T-cell (primary cell): ENCODE measurements at regions not wholly inside any gene's neighbourhood (a gene's known extent, or its start where the extent isn't known, plus 50 kb on each side); places are given as distances from the start of the nearest gene placed in this dataset.

ENCODE experiments used
- ATAC-seq, 4 experiments: fragments of 200-7000 bp in 3 of 4; fragments of 150-1000 bp in 1 of 4; cut with Tn5 transposase; replicated peaks in 1 of 4; 1 replicate in 3 of 4; 2 replicates in 1 of 4; pipeline ENCODE4 v1.10.0; 2021; ENCODE audit warnings: moderate library complexity in 3 of 4, mild to moderate bottlenecking in 2 of 4, moderate number of reproducible peaks in 1 of 4
- CTCF ChIA-PET, 2 donors: fragments of 300-600 bp; sonication (Branson Sonifier 250); formaldehyde crosslinking; loops; one replicate each; lab custom pipeline; 2022; ENCODE audit warnings: antibody characterized with exemption in 2 of 2; lab: Charles Lee
- POLR2A ChIA-PET, 2 donors: fragments of 300-600 bp; sonication (Branson Sonifier 250); formaldehyde crosslinking; loops; one replicate each; lab custom pipeline; 2022; ENCODE audit warnings: antibody characterized with exemption in 2 of 2; lab: Charles Lee
- DNase-seq, 35 experiments: peaks; one replicate each; pipeline versions ENCODE4 v3.0.0 to v3.0.0-alpha.2; 2013 to 2023
- H3K27ac ChIP-seq: one replicate; pipeline ENCODE4 v1.5.1; 2013; ENCODE audit warnings: low read length
- H3K27me3 ChIP-seq, 2 experiments: replicated peaks in 1 of 2; 1 replicate in 1 of 2; 2 replicates in 1 of 2; pipeline versions ENCODE4 v1.6.1 to v1.7.0; 2013; ENCODE audit warnings: low read length in 1 of 2, mixed read lengths in 1 of 2; ENCODE audit not compliant: control insufficient read depth in 2 of 2, insufficient read depth in 2 of 2; ENCODE audit errors: extremely low read depth in 1 of 2
- H3K36me3 ChIP-seq, 2 donors: 1 replicate in 1 of 2; 2 replicates in 1 of 2; pipeline versions ENCODE4 v1.6.1 to v1.7.0; 2013; ENCODE audit warnings: low read length in 1 of 2; ENCODE audit not compliant: control insufficient read depth in 2 of 2, insufficient read depth in 1 of 2; ENCODE audit errors: extremely low read depth in 1 of 2
- H3K4me1 ChIP-seq, 2 experiments: 1 replicate in 1 of 2; 2 replicates in 1 of 2; pipeline versions ENCODE4 v1.6.1 to v1.7.0; 2013; ENCODE audit warnings: low read length in 2 of 2, mixed read lengths in 1 of 2; ENCODE audit not compliant: insufficient read depth in 2 of 2, control insufficient read depth in 1 of 2; ENCODE audit errors: extremely low read depth in 1 of 2
- H3K4me3 ChIP-seq, 2 donors: 1 replicate in 1 of 2; 2 replicates in 1 of 2; pipeline versions ENCODE4 v1.5.1 to v1.7.0; 2013; ENCODE audit warnings: mild to moderate bottlenecking in 2 of 2, low read length in 1 of 2, moderate library complexity in 1 of 2; ENCODE audit not compliant: control insufficient read depth in 1 of 2; ENCODE audit errors: extremely low read depth in 1 of 2
- H3K9me3 ChIP-seq: 2 replicates; pipeline ENCODE4 v1.7.0; 2013
- H3K27ac Mint-ChIP-seq, 2 donors: one replicate each; pipeline ENCODE4 v1.8.0; 2020 to 2021; ENCODE audit warnings: mild to moderate bottlenecking in 2 of 2, mixed read lengths in 2 of 2
- H3K27me3 Mint-ChIP-seq, 2 donors: one replicate each; pipeline ENCODE4 v1.8.0; 2021 to 2022; ENCODE audit warnings: mixed read lengths in 2 of 2
- H3K36me3 Mint-ChIP-seq: one replicate; pipeline ENCODE4 v1.8.0; 2021; ENCODE audit warnings: mixed read lengths
- H3K4me1 Mint-ChIP-seq, 3 donors: one replicate each; pipeline ENCODE4 v1.8.0; 2020 to 2022; ENCODE audit warnings: mixed read lengths in 3 of 3, mild to moderate bottlenecking in 1 of 3
- H3K4me3 Mint-ChIP-seq, 3 donors: one replicate each; pipeline ENCODE4 v1.8.0; 2020 to 2022; ENCODE audit warnings: mild to moderate bottlenecking in 3 of 3, mixed read lengths in 3 of 3, moderate library complexity in 3 of 3
- H3K9me3 Mint-ChIP-seq, 3 donors: one replicate each; pipeline ENCODE4 v1.8.0; 2020 to 2022; ENCODE audit warnings: mixed read lengths in 3 of 3
- WGBS: methylation state at CpG from one replicate; pipeline ENCODE4 v1.1.5; 2013; ENCODE audit warnings: missing lambda C conversion rate; ENCODE audit not compliant: insufficient coverage; 5-methylcytosine and 5-hydroxymethylcytosine counted together

DNA sequence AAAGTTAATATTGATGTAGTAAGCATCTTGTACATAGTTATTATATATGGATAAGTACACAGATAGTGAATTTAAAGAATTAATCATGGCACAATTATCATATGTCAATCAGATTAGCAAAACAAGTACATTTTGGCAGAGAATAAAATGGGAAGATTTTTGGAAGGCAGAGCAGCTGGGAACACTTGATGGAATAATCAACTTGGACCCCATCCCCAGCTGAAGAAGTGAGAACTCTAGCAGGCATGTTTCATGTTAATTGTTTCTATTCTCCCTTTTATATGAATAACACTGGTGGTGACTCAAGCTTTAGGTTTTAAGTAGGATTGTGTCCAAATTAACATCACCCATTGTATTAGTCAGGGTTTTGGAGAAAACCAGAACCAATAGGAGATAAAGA lies 198.7 kb downstream of the KCNJ2 start:
- Histone ChIP-seq H3K36me3 (no peaks in the 10 kb centered on the region), H3K4me3 (no peak overlapping the region), H3K27me3 (no peaks in the 10 kb centered on the region), H3K9me3 (no peaks in the 10 kb centered on the region), H3K4me1 (no peaks in the 10 kb centered on the region), H3K27ac (no peak overlapping the region)
- H3K27ac Mint-ChIP-seq, result no peak overlapping the region
- no peaks in the 10 kb centered on the region for H3K36me3 Mint-ChIP-seq
- no peak for ATAC-seq
- H3K4me3 Mint-ChIP-seq, result no peak overlapping the region
- no peak for DNase-seq
- CTCF ChIA-PET, result interaction anchor here in 1 of 2 donors (1.0 kb wide), 1 partner anchor 13 kb away, joined by 3 read pairs; no protein-coding TSS in a partner anchor
- H3K4me1 Mint-ChIP-seq, result no peaks in the 10 kb centered on the region
- POLR2A ChIA-PET, result no interaction called here
- peaks cover 0 to 3% of the 10 kb centered on the region in 2 donors for H3K27me3 Mint-ChIP-seq
- peaks cover 0 to 4% (median 0%) of the 10 kb centered on the region in 3 donors for H3K9me3 Mint-ChIP-seq

DNA sequence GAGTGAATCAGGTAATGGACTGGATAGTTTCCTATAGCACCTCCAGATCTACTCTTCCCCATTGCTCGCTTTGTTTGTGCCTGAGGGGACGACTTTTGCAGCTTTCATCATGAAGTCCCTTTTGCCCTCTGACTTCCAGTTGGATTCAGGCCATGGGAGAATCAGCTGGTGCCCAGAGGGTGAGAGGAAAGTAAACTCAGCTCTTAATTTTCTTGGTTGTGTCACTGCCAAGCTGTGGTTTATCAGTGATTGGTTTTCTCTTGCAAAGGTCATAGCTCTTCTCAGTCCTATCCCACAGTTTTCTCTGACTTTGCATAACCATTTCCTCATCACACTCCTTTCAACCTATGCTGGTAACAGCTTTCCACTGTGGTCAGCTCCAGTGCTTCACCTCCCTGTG lies 200.1 kb downstream of the KCNJ2 start:
- H3K4me3 ChIP-seq, result no peak overlapping the region
- WGBS, result no CpG with 5 or more reads among the region's 2 CpGs
- H3K4me1 ChIP-seq, result no peaks in the 10 kb centered on the region
- DNase-seq (no peak), ATAC-seq (no peak)
- POLR2A ChIA-PET, result interaction anchor here in 1 of 2 donors (0.6 kb wide), 1 partner anchor 526 kb away, joined by 8 read pairs; no protein-coding TSS in a partner anchor
- CTCF ChIA-PET, result interaction anchor here in 1 of 2 donors (0.6 kb wide), 1 partner anchor 844 kb away, joined by 3 read pairs; no protein-coding TSS in a partner anchor
- no peaks in the 10 kb centered on the region for H3K27me3 ChIP-seq
- H3K4me3 Mint-ChIP-seq, result no peak overlapping the region
- no peaks in the 10 kb centered on the region for H3K36me3 ChIP-seq
- H3K27ac ChIP-seq, result no peak overlapping the region
- no peak overlapping the region for H3K27ac Mint-ChIP-seq
- H3K27me3 Mint-ChIP-seq, result peaks cover 0 to 3% of the 10 kb centered on the region in 2 donors
- no peaks in the 10 kb centered on the region for H3K9me3 ChIP-seq
- peaks cover 0 to 12% (median 4%) of the 10 kb centered on the region in 3 donors for H3K9me3 Mint-ChIP-seq
- H3K4me1 Mint-ChIP-seq, result no peaks in the 10 kb centered on the region
- H3K36me3 Mint-ChIP-seq, result no peaks in the 10 kb centered on the region

DNA sequence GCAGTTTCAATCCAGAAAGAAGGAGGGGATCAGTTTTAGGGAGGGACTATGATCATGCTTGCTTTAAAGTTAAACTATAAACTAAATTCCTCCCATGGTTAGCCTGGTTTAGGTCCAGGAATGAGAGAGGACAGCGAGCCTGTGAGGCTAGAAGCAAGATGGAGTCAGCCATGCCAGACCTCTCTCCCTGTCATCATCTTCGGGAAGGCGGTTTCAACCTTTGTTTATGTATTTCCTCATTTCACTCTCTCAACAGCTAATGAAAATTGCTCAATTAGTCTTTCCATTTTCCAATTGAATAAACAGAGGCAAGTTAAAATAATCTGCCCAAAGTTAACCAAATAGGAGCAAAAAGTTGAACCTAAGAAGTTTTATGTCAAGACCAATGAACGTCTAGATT lies 201.5 kb downstream of the KCNJ2 start:
- H3K27ac Mint-ChIP-seq, result no peak overlapping the region
- DNase-seq (no peak), ATAC-seq (no peak)
- no peaks in the 10 kb centered on the region for H3K4me1 Mint-ChIP-seq
- H3K4me3 Mint-ChIP-seq, result no peak overlapping the region
- H3K36me3 Mint-ChIP-seq, result no peaks in the 10 kb centered on the region
- no peaks in the 10 kb centered on the region for H3K9me3 ChIP-seq
- ChIA-PET POLR2A (no interaction called here), CTCF (no interaction called here)
- H3K4me3 ChIP-seq, result no peak overlapping the region
- peaks cover 0 to 3% of the 10 kb centered on the region in 2 donors for H3K27me3 Mint-ChIP-seq
- 80% methylated on average over 1 of the region's 4 CpGs for WGBS
- no peaks in the 10 kb centered on the region for H3K4me1 ChIP-seq
- H3K9me3 Mint-ChIP-seq, result peaks cover 0 to 12% (median 4%) of the 10 kb centered on the region in 3 donors
- no peaks in the 10 kb centered on the region for H3K36me3 ChIP-seq
- no peaks in the 10 kb centered on the region for H3K27me3 ChIP-seq
- H3K27ac ChIP-seq, result no peak overlapping the region

DNA sequence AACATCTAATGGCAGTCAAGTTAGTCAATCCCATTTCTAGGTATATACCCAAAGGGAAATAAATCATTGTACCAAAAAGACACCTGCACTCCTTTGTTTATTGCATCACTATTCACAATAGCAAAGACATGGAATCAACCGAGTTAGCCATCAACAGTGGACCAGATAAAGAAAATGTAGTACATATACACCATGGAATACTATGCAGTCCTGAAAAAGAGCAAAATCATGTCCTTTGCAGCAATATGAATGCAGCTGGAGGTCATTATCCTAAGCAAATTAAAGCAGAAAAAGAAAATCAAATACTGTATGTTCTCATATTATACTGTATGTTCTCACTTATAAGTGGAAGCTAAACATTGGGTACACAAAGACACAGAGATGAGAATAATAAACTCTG lies 204.0 kb downstream of the KCNJ2 start:
- Mint-ChIP-seq H3K27me3 (peaks cover 0 to 3% of the 10 kb centered on the region in 2 donors), H3K4me3 (no peak overlapping the region), H3K9me3 (peaks cover 0 to 12% (median 4%) of the 10 kb centered on the region in 3 donors), H3K27ac (no peak overlapping the region), H3K4me1 (no peaks in the 10 kb centered on the region), H3K36me3 (no peaks in the 10 kb centered on the region)
- ChIA-PET CTCF (no interaction called here), POLR2A (no interaction called here)
- no CpG with 5 or more reads among the region's 1 CpG for WGBS
- DNase-seq (no peak), ATAC-seq (no peak)
- Histone ChIP-seq H3K27me3 (no peaks in the 10 kb centered on the region), H3K4me3 (no peak overlapping the region), H3K9me3 (no peaks in the 10 kb centered on the region), H3K4me1 (no peaks in the 10 kb centered on the region), H3K27ac (no peak overlapping the region), H3K36me3 (no peaks in the 10 kb centered on the region)

DNA sequence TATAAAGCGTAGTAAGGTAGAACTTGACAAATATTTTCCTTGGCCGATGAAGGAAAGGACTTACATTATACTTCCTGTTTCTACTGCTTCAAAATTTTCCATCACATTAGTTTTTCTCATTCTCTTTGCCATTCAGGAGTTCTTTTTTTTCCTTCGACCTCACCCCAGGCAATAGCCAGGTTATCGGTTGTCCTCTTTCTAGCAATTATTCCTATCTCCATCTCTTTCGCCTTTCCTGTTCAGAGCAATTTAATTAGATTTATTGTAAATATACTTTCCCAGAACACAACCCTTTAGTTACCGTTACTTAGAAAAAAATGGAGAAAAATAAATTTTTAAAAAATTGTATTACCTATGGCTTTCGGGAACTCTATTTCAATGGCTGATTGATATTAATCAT lies 205.2 kb downstream of the KCNJ2 start:
- 0% methylated on average over 1 of the region's 7 CpGs for WGBS
- no peaks in the 10 kb centered on the region for H3K4me1 Mint-ChIP-seq

DNA sequence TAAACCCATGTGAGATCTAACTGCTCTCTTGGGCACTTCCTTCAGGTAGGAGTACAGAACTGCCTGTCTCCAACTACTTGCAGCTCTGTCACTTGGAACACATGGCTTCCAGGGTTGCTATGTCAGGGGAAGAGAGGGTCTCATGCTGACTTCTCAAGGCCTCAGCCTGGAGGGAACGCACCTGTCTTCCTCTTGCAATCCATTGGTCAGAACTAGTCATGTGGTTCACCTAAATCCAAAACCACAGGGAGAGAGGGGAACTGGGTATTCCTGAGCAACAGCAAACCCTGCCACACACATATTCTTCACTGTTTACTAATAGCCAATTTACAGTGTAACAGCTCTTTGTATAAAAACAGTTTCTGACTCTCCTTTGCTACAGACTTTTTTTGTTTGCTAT lies 206.1 kb downstream of the KCNJ2 start:
- Mint-ChIP-seq H3K36me3 (no peaks in the 10 kb centered on the region), H3K27me3 (peaks cover 0 to under 1% of the 10 kb centered on the region in 2 donors), H3K4me1 (no peaks in the 10 kb centered on the region), H3K27ac (no peak overlapping the region), H3K9me3 (peaks cover 0 to 12% (median 4%) of the 10 kb centered on the region in 3 donors), H3K4me3 (no peak overlapping the region)
- no CpG with 5 or more reads among the region's 1 CpG for WGBS
- H3K4me1 ChIP-seq, result no peaks in the 10 kb centered on the region
- DNase-seq (no peak), ATAC-seq (no peak)
- no peaks in the 10 kb centered on the region for H3K9me3 ChIP-seq
- H3K27me3 ChIP-seq, result no peaks in the 10 kb centered on the region
- POLR2A ChIA-PET, result no interaction called here
- H3K27ac ChIP-seq, result no peak overlapping the region
- no peaks in the 10 kb centered on the region for H3K36me3 ChIP-seq
- CTCF ChIA-PET, result no interaction called here
- no peak overlapping the region for H3K4me3 ChIP-seq

More for the DNA sequence above, 205.2 kb downstream of the KCNJ2 start:
- no peak overlapping the region for H3K27ac Mint-ChIP-seq
- ChIA-PET CTCF (no interaction called here), POLR2A (no interaction called here)
- H3K9me3 Mint-ChIP-seq, result peaks cover 0 to 12% (median 4%) of the 10 kb centered on the region in 3 donors
- ATAC-seq (no peak), DNase-seq (no peak)
- peaks cover 0 to 3% of the 10 kb centered on the region in 2 donors for H3K27me3 Mint-ChIP-seq
- Histone ChIP-seq H3K4me1 (no peaks in the 10 kb centered on the region), H3K36me3 (no peaks in the 10 kb centered on the region), H3K4me3 (no peak overlapping the region), H3K9me3 (no peaks in the 10 kb centered on the region), H3K27me3 (no peaks in the 10 kb centered on the region), H3K27ac (no peak overlapping the region)
- H3K36me3 Mint-ChIP-seq, result no peaks in the 10 kb centered on the region
- no peak overlapping the region for H3K4me3 Mint-ChIP-seq
